BE2C (cell line): ENCODE measurements at regions not wholly inside any gene's neighbourhood (a gene's known extent, or its start where the extent isn't known, plus 50 kb on each side); places are given as distances from the start of the nearest gene placed in this dataset.
"Not testable (repeated sequence)": the region's sequence is repeated elsewhere in the genome, so short reads cannot be mapped to it uniquely, and the experiment has no call there.

Source experiments
- DNase-seq: peaks from one replicate; pipeline ENCODE4 v3.0.0-alpha.2; 2020
- H3K27me3 ChIP-seq: fragments of 250-450 bp; sonication (Bioruptor Pico); 2 replicates; pipeline ENCODE4 v1.5.1; 2020; ENCODE audit warnings: mild to moderate bottlenecking
- H3K36me3 ChIP-seq: fragments of 250-450 bp; sonication (Bioruptor Pico); 2 replicates; pipeline ENCODE4 v1.5.1; 2020; ENCODE audit warnings: mild to moderate bottlenecking
- H3K4me1 ChIP-seq: fragments of 250-450 bp; sonication (Bioruptor Pico); 2 replicates; pipeline ENCODE4 v1.5.1; 2020
- H3K4me3 ChIP-seq: 2 replicates; pipeline ENCODE4 v1.5.1; 2011; ENCODE audit warnings: low read depth, low read length
- H3K9me3 ChIP-seq: fragments of 250-450 bp; sonication (Bioruptor Pico); 2 replicates; pipeline ENCODE4 v1.5.1; 2020
- TF ChIP-seq, protein P1 (sequence below): IDR thresholded peaks from 2 replicates; pipeline ENCODE4 v1.5.1; 2012; ENCODE audit warnings: mild to moderate bottlenecking, low read depth, low read length

DNA sequence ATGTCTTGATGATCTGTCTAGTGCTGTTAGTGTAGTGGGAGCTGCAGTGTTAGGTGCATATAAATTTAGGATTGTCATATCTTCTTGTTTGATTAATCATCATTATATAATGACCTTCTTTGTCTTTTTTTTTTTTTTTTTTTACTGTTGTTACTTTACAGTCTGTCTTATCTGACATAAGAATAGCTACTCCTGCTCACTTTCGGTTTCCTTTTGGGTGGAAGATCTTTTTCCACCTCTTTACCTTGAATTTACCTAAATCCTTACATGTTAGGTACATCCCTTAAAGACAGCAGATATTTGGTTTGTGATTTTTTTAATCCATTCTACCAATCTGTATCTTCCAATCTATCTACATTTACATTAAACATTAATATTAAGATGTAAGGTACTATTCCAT, 113.6 kb upstream of the PCLO start:
- DNase-seq, result no peak
- TF ChIP-seq, protein P1, sequence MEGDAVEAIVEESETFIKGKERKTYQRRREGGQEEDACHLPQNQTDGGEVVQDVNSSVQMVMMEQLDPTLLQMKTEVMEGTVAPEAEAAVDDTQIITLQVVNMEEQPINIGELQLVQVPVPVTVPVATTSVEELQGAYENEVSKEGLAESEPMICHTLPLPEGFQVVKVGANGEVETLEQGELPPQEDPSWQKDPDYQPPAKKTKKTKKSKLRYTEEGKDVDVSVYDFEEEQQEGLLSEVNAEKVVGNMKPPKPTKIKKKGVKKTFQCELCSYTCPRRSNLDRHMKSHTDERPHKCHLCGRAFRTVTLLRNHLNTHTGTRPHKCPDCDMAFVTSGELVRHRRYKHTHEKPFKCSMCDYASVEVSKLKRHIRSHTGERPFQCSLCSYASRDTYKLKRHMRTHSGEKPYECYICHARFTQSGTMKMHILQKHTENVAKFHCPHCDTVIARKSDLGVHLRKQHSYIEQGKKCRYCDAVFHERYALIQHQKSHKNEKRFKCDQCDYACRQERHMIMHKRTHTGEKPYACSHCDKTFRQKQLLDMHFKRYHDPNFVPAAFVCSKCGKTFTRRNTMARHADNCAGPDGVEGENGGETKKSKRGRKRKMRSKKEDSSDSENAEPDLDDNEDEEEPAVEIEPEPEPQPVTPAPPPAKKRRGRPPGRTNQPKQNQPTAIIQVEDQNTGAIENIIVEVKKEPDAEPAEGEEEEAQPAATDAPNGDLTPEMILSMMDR, result no peak
- no peaks in the 10 kb centered on the region for H3K4me1 ChIP-seq
- H3K27me3 ChIP-seq, result no peaks in the 10 kb centered on the region
- no peaks in the 10 kb centered on the region for H3K36me3 ChIP-seq
- no peaks in the 10 kb centered on the region for H3K9me3 ChIP-seq
- H3K4me3 ChIP-seq, result no peak overlapping the region

DNA sequence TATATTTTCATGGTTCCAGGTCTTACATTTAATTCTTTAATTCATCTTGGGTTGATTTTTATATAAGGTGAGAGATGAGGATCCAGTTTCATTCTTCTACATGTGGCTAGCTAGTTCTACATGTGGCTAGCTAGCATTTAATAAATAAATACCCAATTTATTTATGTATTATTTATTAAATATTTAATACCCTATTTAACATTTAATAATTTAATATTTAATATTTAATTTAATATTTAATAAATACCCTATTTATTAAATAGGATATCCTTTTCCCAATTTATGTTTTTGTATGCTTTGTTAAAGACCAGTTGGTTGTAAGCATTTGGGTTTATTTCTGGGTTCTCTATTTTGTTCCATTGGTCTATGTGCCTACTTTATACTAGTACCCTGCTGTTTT, 111.0 kb upstream of the PCLO start:
- Histone ChIP-seq H3K9me3 (no peaks in the 10 kb centered on the region), H3K4me1 (peaks cover 6% of the 10 kb centered on the region), H3K36me3 (no peaks in the 10 kb centered on the region), H3K27me3 (no peaks in the 10 kb centered on the region), H3K4me3 (no peak overlapping the region)
- TF ChIP-seq, protein P1, result no peak
- DNase-seq, result no peak

DNA sequence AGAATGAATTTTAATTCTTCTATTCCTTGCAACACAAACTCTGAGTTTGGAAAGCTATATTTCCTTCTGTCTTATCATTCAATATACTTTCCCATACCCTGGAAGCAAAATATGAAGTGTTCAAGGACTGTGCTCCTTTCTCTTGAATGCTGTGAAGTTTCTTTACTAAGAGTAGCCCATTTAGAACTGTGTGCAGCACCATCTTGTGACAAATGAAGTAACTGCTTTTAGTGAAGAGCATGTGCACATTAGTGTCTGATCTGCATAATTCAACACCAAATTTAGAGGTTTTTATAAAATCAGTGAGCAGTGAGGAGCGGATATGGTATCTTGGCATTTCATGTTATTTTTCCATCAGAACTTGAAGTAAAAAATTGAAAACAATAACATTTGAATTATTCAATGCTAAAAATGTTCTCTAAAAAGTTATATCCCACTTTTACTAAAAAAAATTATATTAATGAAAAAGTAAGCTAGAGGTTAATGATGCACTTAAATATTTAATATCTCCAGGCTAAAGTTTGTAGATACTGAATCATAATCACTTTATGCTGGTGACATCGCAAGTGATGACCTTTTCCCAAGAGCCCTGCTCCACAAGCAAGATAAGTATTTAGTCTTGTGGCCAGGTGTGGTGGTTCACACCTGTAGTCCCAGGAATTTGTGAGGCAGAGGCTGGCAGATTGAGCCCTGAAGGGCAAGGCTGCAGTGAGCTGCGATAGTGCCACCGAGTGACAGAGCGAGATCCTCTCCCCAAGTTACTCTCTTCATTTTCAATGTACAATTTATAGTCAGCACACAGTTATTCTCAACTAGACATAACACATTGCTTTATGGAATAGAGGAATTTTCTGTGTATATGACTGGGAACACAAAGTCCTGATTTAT, 108.8 kb upstream of the PCLO start:
- Histone ChIP-seq H3K36me3 (no peaks in the 10 kb centered on the region), H3K27me3 (no peaks in the 10 kb centered on the region), H3K9me3 (no peaks in the 10 kb centered on the region), H3K4me1 (peaks cover 14% of the 10 kb centered on the region), H3K4me3 (no peak overlapping the region)
- DNase-seq, result no peak
- TF ChIP-seq, protein P1, result peak; percentile 78

DNA sequence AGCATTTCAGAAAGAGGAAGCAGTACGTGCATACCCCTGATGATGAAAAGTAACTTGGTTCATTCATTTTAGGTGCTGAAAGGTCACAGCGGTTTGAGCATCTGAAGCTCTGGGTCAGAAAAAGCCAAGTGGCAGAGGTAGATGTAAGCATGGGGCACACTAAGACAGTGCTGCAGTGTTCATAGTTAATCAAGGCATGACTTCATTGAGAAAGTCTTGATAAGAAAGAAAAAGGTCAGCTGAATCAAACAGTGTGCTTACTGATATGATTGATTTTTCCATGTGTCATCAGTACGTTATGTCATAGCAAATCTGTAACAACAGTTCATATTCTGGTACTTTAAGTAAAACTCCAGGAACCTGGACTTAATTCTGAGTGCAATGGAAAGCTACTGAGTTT, 107.7 kb upstream of the PCLO start:
- Histone ChIP-seq H3K36me3 (no peaks in the 10 kb centered on the region), H3K4me1 (peaks cover 14% of the 10 kb centered on the region), H3K27me3 (no peaks in the 10 kb centered on the region), H3K9me3 (no peaks in the 10 kb centered on the region), H3K4me3 (no peak overlapping the region)
- DNase-seq, result no peak
- TF ChIP-seq, protein P1, result no peak

DNA sequence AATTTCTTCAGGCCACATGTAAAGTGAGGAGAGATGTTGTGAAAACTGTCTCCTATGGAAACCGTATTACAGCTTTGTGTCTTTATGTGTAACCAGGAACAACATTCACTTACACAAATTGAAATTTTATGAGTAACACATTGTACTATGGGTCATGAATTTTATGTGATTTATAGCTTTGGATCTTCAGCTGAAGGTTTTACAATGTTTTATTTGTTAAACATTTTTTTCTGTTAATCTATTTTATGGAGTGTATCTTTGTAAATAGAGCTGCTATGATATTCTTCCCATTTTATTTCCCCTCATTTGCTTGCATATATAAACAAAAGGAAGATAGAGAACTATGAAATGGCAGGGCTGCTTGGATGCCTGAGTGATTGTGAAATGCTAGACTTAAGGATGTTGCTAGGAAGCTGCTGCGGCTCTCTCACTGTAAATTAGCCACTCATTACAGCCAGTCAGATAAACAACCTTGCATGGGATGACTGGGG, 104.5 kb upstream of the PCLO start:
- peaks cover 22% of the 10 kb centered on the region for H3K4me1 ChIP-seq
- no peak for DNase-seq
- H3K4me3 ChIP-seq, result no peak overlapping the region
- H3K9me3 ChIP-seq, result no peaks in the 10 kb centered on the region
- H3K36me3 ChIP-seq, result no peaks in the 10 kb centered on the region
- TF ChIP-seq, protein P1, result no peak
- no peaks in the 10 kb centered on the region for H3K27me3 ChIP-seq

DNA sequence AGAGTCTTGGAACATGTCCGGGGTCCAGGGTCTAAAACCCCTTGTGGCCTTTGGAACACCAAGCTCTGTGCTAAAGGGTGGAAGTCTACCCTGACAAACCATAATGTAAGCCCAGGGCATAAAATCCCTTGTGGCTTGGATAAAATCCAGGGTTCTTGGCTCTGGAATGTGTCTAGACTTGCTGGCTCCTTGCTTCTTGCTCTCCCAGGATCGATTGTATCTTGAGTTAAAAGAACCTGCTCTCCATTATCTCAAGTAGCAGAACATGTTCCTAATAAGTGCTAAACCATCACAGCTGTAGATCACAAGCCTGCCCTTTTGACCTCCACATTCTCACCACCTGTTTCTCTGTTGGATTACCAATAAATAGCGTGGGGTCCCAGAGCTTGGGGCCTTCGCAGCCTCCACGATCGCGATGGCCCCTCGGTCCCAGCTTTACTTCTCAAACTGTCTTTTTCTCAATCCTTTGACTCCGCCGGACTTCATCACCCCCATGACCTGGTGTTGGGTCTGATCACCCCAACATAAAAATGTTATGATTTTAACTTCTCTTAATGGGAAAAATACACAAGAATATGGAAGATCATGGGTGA, 100.9 kb upstream of the PCLO start:
- not testable (repeated sequence) for DNase-seq, H3K36me3 ChIP-seq, H3K4me3 ChIP-seq, H3K9me3 ChIP-seq, H3K27me3 ChIP-seq
- peaks cover 16% of the 10 kb centered on the region for H3K4me1 ChIP-seq
